CD1c-positive myeloid dendritic cell (primary cell): ENCODE measurements at regions not wholly inside any gene's neighbourhood (a gene's known extent, or its start where the extent isn't known, plus 50 kb on each side); places are given as distances from the start of the nearest gene placed in this dataset.

Experiments
- DNase-seq: peaks from one replicate; pipeline ENCODE4 v3.0.0-alpha.2; 2016; ENCODE audit errors: extremely low spot score

GRCh38 chr2:15793078-15793913 is 147.1 kb upstream of the MYCN start:
- no peak for DNase-seq

GRCh38 chr2:15793978-15794377 is 146.4 kb upstream of the MYCN start:
- no peak for DNase-seq

- DNase-seq: no peak
Observed at GRCh38 chr2:15794608-15795134, 145.7 kb upstream of the MYCN start.

- no peak for DNase-seq
Observed at GRCh38 chr2:15795426-15795825, 144.9 kb upstream of the MYCN start.

GRCh38 chr2:15796167-15796942 is 144.0 kb upstream of the MYCN start:
- DNase-seq: no peak

- no peak for DNase-seq
Observed at GRCh38 chr2:15797231-15797938, 143.0 kb upstream of the MYCN start.

GRCh38 chr2:15797939-15798281 is 142.4 kb upstream of the MYCN start:
- DNase-seq: no peak

GRCh38 chr2:15798701-15799431 is 141.5 kb upstream of the MYCN start:
- DNase-seq: no peak

GRCh38 chr2:15799432-15799827 is 140.9 kb upstream of the MYCN start:
- no peak for DNase-seq

- DNase-seq: no peak
Observed at GRCh38 chr2:15800495-15801329, 139.6 kb upstream of the MYCN start.

- no peak for DNase-seq
Observed at GRCh38 chr2:15801439-15801838, 138.9 kb upstream of the MYCN start.

- DNase-seq: no peak
Observed at GRCh38 chr2:15801904-15802303, 138.4 kb upstream of the MYCN start.

GRCh38 chr2:15802657-15803542 is 137.4 kb upstream of the MYCN start:
- DNase-seq: no peak

- no peak for DNase-seq
Observed at GRCh38 chr2:15803543-15804245, 136.7 kb upstream of the MYCN start.

- no peak for DNase-seq
Observed at GRCh38 chr2:15804246-15804619, 136.1 kb upstream of the MYCN start.

GRCh38 chr2:15804691-15805090 is 135.7 kb upstream of the MYCN start:
- DNase-seq: no peak

GRCh38 chr2:15805206-15805605 is 135.1 kb upstream of the MYCN start:
- no peak for DNase-seq

- no peak for DNase-seq
Observed at GRCh38 chr2:15805772-15806171, 134.6 kb upstream of the MYCN start.

GRCh38 chr2:15806801-15807417 is 133.4 kb upstream of the MYCN start:
- no peak for DNase-seq
